CD4-positive, alpha-beta T cell treated with Interleukin-17A for 4 hours (primary cell): ENCODE measurements at regions not wholly inside any gene's neighbourhood (a gene's known extent, or its start where the extent isn't known, plus 50 kb on each side); places are given as distances from the start of the nearest gene placed in this dataset.
A peak's percentile ranks its signal among the peaks of the same experiment; 100 is the strongest.

Experiments
- DNase-seq: peaks from one replicate; pipeline ENCODE4 v3.0.0-alpha.2; 2020; ENCODE audit warnings: mixed read lengths

GRCh38 chr13:105474983-105475610, 1060.4 kb downstream of the EFNB2 start:
- DNase-seq: no peak

- DNase-seq: no peak
Observed at GRCh38 chr13:105471673-105472072, 1063.8 kb downstream of the EFNB2 start.

DNA sequence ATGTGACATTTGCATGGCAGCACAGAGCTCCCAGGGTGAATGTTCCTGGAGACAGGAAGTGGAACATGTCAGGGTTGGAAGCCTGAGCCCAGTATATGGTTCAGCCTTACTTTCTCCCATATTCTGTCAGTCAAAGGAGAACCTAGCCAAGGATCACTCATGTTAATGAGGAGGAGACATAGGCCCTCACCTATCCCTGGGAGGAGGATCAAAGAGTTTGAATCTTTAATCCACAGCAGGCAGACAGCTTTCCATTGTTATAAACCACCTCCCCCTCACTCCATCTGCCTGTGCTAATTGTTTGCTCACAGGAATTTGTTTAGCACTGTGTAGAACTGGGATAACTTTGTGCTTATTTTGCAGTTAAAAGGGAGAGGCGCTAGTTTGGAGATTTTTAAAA, 1069.1 kb downstream of the EFNB2 start:
- DNase-seq: no peak

DNA sequence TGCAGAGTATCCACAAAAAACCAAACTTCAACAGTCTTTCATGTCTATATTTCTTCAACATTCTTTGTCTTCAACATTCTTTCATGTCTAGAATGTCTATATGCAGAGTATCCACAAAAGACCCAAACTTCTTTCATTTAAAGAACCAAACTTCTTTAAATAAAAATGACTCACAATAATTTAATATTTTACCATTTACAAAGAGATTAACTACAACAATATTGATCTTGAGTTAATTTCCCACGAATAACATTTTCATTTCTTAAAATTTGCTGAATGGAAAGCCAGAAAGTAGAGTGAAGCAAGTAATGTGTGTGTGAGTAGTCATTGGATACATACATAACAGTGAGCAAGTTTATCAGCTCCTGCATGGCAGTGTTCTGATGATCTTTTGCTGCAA, 1069.7 kb downstream of the EFNB2 start, which contains the start of gene DAOA:
TSS of gene DAOA (plus strand) at position 301 of the 400 bp plus-strand sequence.
- no peak for DNase-seq

DNA sequence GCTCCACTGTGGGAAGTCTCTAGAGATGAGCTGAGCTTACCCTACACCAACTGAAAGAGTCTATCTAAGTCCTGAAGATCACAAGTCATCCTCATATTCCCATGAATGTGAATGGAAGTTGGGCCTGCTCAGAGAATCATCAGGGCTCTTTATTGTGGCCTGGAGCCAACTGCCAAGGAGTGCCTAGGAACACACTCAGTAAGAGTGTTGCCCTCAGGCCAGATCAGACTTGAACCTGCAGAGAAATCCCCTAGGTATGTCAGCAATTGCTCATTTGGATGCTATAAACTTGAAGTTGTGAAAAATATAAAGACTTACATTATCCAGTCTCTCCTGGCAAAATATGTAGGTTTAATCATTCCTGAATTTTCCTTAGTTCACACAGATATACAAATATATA, 1070.2 kb downstream of the EFNB2 start:
- no peak for DNase-seq

- DNase-seq: no peak
Observed at GRCh38 chr13:105464249-105464648, 1071.2 kb downstream of the EFNB2 start.

DNA sequence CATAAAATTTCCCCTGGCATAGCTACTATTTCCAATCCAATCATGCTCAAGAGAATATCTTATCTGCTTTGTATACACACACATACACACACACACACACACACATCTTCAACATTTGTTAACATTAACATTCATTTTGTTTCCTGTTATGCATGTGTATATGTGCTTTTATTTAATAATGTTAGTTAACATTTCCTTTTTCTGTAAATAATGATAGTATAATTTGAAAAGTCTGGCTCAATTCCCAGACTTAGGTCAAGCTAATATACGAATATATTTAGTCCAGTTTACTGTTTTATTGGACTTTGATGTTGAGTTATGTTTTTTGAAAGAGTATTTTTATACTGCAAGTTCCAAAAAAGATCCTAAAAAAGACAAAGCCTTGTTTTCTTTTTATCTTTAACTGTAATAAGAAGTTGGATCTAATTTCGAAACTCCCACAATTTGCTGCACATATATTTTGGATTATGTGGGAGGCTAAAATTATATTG, 1072.4 kb downstream of the EFNB2 start:
- DNase-seq: no peak

DNA sequence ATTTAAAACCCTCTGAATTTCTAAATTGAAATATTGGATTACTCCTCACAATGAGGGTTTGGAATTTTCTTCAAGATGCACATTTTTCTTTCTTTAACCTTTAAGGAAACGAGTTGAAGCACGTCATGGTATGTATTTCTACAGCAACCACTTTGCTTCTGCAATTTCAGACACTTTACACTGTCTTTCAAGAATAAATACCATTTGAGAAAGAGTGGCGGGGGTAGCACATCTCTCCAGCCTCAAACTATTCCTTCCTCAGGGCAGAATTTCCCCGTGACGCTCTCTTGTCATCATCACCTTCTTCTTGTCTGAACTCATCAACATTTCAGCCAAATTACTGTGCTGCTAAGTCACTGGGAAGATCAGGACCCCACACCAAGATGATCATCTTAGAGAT, 1073.4 kb downstream of the EFNB2 start:
- DNase-seq: no peak

DNA sequence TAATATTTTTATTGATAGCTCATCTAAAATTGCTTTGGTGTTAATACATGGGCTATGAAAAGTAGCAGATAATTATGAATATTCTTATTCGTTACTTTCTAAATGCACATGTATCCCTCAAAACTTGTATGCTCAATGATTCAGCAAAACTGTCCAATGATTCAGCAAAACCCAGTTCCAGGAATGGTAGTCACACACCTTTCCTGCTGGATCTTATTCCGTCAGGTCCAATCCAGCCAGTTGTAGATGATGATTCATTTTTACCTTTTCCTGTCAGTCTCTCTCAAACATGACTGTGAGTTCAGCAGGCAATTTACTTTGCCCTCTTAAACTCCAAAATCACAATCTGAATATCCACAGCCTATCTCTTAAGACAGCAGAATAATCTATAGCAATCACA, 1082.6 kb downstream of the EFNB2 start:
- DNase-seq: no peak

GRCh38 chr13:105450784-105451183, 1084.7 kb downstream of the EFNB2 start:
- no peak for DNase-seq

DNA sequence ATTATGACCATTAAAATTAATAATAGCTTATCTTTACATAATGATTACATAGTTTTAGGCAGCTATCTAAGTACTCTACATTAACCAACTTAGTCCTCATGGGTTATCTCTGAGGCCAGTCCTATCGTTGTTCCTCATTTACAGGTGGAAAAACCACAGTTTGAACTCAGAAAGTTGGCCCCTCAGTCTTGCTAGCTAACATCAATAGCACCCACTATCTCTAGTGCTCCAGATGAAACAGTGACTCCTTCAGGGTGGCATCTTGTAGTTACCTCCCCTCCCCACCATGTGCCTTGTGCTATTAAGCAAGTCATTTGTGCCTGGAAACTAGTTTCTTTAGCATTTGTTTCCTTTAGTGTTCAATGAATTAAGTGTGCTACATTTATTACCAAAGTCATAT, 1086.7 kb downstream of the EFNB2 start:
- DNase-seq: no peak

DNA sequence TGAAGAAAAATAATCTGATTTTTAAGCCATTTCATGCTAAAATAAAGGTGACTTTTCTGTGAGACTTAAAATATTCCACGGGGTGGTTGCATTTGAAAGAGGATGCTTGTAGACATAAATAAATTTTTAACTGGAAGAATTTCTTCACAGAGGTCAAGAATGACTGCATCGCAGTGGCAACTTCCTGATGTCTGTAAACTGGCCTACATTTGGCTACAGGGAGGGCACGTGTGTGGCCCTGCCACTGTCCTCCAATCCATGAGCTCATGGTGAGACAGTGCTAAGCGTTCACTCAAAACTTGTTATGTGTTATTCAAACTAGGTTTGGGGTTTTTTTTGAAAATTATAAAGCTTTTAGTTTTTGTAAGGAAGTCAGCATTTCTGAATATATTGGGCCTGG, 1089.3 kb downstream of the EFNB2 start:
- DNase-seq: no peak

DNA sequence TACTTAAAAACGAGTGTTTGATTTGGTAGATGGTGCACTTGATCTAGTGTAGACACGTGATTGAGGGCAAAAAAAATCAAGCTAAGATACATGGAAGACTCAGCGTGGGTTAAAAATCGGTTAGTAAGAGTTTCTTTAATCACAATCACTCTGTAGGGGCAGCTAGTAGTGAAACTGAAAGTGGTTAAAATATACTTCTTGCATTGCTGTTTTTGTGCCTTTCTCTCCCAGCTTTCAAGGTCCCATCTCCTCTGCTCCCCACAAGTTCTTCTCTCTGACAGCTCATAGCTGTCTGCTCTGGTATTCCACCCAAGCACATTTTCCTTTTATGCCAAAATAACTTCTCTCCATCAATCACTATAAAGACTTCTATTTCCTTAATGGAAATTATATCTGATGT, 1089.7 kb downstream of the EFNB2 start:
- DNase-seq: no peak

GRCh38 chr13:105442949-105443699, 1092.3 kb downstream of the EFNB2 start:
- no peak for DNase-seq

DNA sequence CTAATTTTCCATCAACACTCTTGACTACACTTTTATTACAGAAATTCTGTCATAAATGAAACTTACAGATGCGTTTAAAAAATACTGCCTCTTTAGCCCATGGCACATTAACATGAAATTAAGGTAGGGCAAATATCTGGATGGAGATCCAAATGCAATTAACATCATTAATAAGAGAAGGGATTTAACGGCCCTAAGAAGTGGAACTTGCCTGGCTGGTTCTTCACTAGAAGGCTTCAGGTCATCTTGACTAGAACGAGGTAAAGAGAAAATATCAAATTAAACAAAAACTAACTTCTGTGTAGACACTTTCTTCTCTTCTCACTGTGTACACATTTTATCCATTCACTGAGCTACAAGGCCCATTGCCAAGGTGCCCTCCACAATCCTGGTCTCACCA, 1093.4 kb downstream of the EFNB2 start:
- no peak for DNase-seq

DNA sequence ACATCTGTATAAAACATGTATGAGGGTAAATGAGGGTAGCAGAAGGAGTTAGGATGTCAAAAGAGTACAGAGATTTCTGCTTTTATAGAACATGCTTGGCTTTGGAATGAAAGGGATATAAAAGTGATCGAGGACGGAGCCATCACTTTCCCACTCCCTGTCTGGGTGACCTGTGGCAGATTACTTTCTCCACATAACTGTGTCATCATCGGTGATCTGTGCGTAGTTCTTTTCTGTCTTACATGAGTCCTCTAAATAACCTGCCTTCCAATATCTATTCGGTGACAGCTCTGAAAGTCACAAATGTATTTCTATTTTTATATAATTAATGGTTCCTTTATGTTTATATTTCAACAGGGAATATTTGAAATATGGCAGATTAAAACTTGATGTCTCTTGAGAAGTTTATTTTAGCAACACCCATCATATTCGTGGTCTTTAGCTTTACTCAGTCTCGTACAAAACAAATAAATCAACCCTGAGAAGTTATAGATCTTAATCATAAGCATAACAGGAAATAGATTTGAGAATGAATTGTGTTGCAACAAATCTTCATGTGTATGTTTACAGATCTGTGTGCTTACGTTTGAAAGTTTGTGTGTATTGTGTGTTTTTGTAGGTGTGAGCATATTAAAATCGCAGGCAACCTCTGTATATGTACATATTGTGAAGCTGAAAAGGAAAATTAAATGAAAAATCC, 1094.3 kb downstream of the EFNB2 start:
- no peak for DNase-seq

- no peak for DNase-seq
Observed at GRCh38 chr13:105436943-105437342, 1098.5 kb downstream of the EFNB2 start.

DNA sequence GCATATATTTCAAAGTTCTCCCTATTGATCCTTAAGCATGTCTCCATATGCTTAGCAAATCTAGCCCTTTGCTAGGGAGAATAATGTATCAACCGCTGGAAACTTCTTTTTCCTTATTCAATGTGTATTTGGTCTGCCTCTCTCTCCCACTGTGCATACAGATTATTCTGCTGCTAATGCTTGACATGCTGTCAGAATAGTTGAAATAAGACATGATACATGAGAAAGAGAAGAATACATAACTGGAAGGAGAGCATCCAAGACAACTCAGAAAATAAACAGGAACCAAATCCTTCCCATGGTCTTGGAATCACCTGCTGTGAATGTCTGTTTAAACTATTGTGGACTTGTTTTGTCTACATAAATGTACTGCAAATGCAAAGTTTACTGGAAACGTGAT, 1103.0 kb downstream of the EFNB2 start:
- no peak for DNase-seq

GRCh38 chr13:105428811-105429210, 1106.7 kb downstream of the EFNB2 start:
- no peak for DNase-seq

GRCh38 chr13:105426441-105426840, 1109.0 kb downstream of the EFNB2 start:
- no peak for DNase-seq

GRCh38 chr13:105414639-105415038, 1120.8 kb downstream of the EFNB2 start:
- no peak for DNase-seq

DNA sequence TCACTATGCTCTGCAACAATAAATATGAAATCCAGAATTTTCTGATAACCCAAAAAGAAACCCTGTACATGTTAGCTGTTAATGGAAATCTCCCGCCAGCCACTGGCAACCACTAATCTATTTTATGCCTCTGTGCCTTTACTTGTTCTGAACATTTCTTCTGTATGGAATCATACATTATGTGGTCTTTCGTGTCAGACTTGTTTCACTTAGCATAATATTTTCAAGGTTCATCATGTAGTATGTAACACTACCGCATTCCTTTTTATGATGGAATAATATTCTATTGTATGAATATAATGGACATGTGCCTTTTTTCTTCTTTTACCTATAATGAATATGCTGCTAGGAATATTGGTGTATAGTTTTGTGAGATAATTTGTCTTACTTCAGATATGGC, 1123.3 kb downstream of the EFNB2 start:
- no peak for DNase-seq

DNA sequence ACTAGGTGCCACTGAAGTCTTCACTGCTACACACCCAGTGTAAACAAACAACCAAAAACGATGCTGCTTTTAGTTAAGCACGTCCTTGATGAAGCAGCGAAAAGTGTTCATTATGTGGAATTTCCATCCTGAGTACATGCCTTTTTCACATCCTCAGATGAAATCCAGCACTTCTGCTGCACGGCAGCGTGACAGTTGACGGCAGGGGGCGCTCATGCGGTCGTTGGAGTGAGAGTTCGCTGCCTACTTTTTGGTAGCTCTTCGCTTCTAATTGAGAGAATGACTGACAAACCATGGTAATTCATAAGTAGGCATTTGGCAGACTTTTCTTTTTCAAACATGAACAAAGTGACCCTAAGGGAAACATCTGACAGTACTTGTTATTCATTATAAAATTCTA, 1124.9 kb downstream of the EFNB2 start:
- peak; percentile 10 for DNase-seq

DNA sequence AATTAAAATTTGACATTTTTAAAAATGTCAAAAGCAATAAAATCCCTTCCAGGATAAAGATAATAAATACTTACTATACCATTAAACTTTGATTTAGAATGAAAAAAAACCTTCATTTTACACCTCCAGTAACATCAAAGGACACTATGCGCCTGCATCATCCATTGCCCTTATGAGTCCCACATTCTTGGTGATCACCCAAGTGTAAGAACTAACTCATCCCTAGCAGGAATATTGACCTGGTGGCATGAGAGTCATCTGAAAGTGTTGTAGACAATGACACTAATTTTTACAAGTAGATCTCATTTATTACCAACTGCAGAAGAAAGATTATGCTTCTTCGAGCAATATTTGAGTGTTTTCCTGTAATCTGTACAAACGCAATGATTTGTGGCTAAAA, 1128.9 kb downstream of the EFNB2 start:
- DNase-seq: no peak
